ELF-1 (cell line): ENCODE measurements at regions not wholly inside any gene's neighbourhood (a gene's known extent, or its start where the extent isn't known, plus 50 kb on each side); places are given as distances from the start of the nearest gene placed in this dataset.

Source experiments
- DNase-seq: peaks from one replicate; pipeline ENCODE4 v3.0.0-alpha.2; 2016; ENCODE audit warnings: low read depth, low spot score

- no peak for DNase-seq
These were observed 184.7 kb downstream of the PLPP4 start for GRCh38 chr10:120641695-120642094.

GRCh38 chr10:120643351-120643750, 186.3 kb downstream of the PLPP4 start:
- no peak for DNase-seq

- peak; percentile 24 for DNase-seq
These were observed 187.8 kb downstream of the PLPP4 start for GRCh38 chr10:120644556-120645410.

- no peak for DNase-seq
These were observed 189.2 kb downstream of the PLPP4 start for GRCh38 chr10:120646159-120646732.

- no peak for DNase-seq
These were observed 189.9 kb downstream of the PLPP4 start for GRCh38 chr10:120646738-120647456.

- no peak for DNase-seq
These were observed 193.8 kb downstream of the PLPP4 start for GRCh38 chr10:120650705-120651399.

- no peak for DNase-seq
These were observed 195.1 kb upstream of the WDR11 start for GRCh38 chr10:120656107-120656506.

GRCh38 chr10:120657371-120657770, 193.8 kb upstream of the WDR11 start:
- DNase-seq = no peak

- DNase-seq = no peak
These were observed 191.9 kb upstream of the WDR11 start for GRCh38 chr10:120658943-120659885.

- no peak for DNase-seq
These were observed 184.9 kb upstream of the WDR11 start for GRCh38 chr10:120666308-120666707.

- DNase-seq = no peak
These were observed 183.9 kb upstream of the WDR11 start for GRCh38 chr10:120667276-120667675.

GRCh38 chr10:120671491-120671890, 179.7 kb upstream of the WDR11 start:
- DNase-seq = peak; percentile 59

GRCh38 chr10:120683454-120683853, 167.7 kb upstream of the WDR11 start:
- DNase-seq = no peak

- DNase-seq = peak; percentile 32
These were observed 166.9 kb upstream of the WDR11 start for GRCh38 chr10:120684226-120684625.

GRCh38 chr10:120685136-120685535, 166.0 kb upstream of the WDR11 start:
- DNase-seq = peak; percentile 14

GRCh38 chr10:120688928-120689327, 162.2 kb upstream of the WDR11 start:
- DNase-seq = peak; percentile 9

GRCh38 chr10:120689777-120690529, 161.2 kb upstream of the WDR11 start:
- DNase-seq = no peak

GRCh38 chr10:120691625-120692024, 159.5 kb upstream of the WDR11 start:
- no peak for DNase-seq

- DNase-seq = no peak
These were observed 150.7 kb upstream of the WDR11 start for GRCh38 chr10:120700426-120700825.

- DNase-seq = no peak
These were observed 149.8 kb upstream of the WDR11 start for GRCh38 chr10:120701381-120701780.
